DMS114 treated with DMSO at 0.1 percent for 48 hours (cell line): ENCODE measurements at regions not wholly inside any gene's neighbourhood (a gene's known extent, or its start where the extent isn't known, plus 50 kb on each side); places are given as distances from the start of the nearest gene placed in this dataset.

Experiments used
- DNase-seq: peaks from one replicate; lab custom pipeline; 2025; ENCODE audit not compliant: unreplicated experiment; lab: John Stamatoyannopoulos, UW

- DNase-seq, result no peak
Measured at GRCh38 chr1:172753964-172754363, 95.1 kb downstream of the FASLG start.

- no peak for DNase-seq
Measured at GRCh38 chr1:172754609-172755008, 95.7 kb downstream of the FASLG start.

GRCh38 chr1:172755099-172755498 lies 96.2 kb downstream of the FASLG start:
- no peak for DNase-seq

- DNase-seq, result no peak
Measured at GRCh38 chr1:172756024-172756423, 97.1 kb downstream of the FASLG start.

GRCh38 chr1:172758259-172758658 lies 99.4 kb downstream of the FASLG start:
- DNase-seq, result no peak

- DNase-seq, result no peak
Measured at GRCh38 chr1:172760121-172760520, 101.2 kb downstream of the FASLG start.

GRCh38 chr1:172761581-172762486 lies 102.9 kb downstream of the FASLG start:
- DNase-seq, result no peak

GRCh38 chr1:172763057-172763456 lies 104.2 kb downstream of the FASLG start:
- no peak for DNase-seq

- no peak for DNase-seq
Measured at GRCh38 chr1:172764378-172764777, 105.5 kb downstream of the FASLG start.

GRCh38 chr1:172766462-172766861 lies 107.6 kb downstream of the FASLG start:
- no peak for DNase-seq

- DNase-seq, result no peak
Measured at GRCh38 chr1:172770071-172770470, 111.2 kb downstream of the FASLG start.

- no peak for DNase-seq
Measured at GRCh38 chr1:172774561-172774960, 115.7 kb downstream of the FASLG start.

- DNase-seq, result no peak
Measured at GRCh38 chr1:172775606-172776005, 116.7 kb downstream of the FASLG start.

GRCh38 chr1:172776071-172776470 lies 117.2 kb downstream of the FASLG start:
- no peak for DNase-seq

GRCh38 chr1:172777767-172778166 lies 118.9 kb downstream of the FASLG start:
- no peak for DNase-seq

GRCh38 chr1:172778456-172779455 lies 119.9 kb downstream of the FASLG start:
- DNase-seq, result no peak

- no peak for DNase-seq
Measured at GRCh38 chr1:172779491-172779890, 120.6 kb downstream of the FASLG start.

- no peak for DNase-seq
Measured at GRCh38 chr1:172781513-172782140, 122.7 kb downstream of the FASLG start.

- no peak for DNase-seq
Measured at GRCh38 chr1:172789840-172790239, 130.9 kb downstream of the FASLG start.

- DNase-seq, result no peak
Measured at GRCh38 chr1:172790245-172790644, 131.3 kb downstream of the FASLG start.

GRCh38 chr1:172793823-172794222 lies 134.9 kb downstream of the FASLG start:
- DNase-seq, result no peak
